HEK293 (cell line): ENCODE measurements at regions not wholly inside any gene's neighbourhood (a gene's known extent, or its start where the extent isn't known, plus 50 kb on each side); places are given as distances from the start of the nearest gene placed in this dataset.

Experiments used
- CTCF ChIA-PET: fragments of 350-600 bp; formaldehyde crosslinking; extraction: SDS; loops from one replicate; lab custom pipeline; 2021; ENCODE audit warnings: antibody characterized with exemption; lab: Yijun Ruan, JAX
- POLR2A ChIA-PET: fragments of 300-600 bp; formaldehyde crosslinking; extraction: SDS; loops from one replicate; lab custom pipeline; 2020; ENCODE audit warnings: antibody characterized with exemption, inconsistent platforms; lab: Yijun Ruan, JAX
- H3K27ac ChIP-seq: fragments of 200-500 bp; sonication (Bioruptor generic); 2 replicates; pipeline ENCODE4 v1.5.1; 2014; ENCODE audit warnings: low read depth, low read length, control low read depth, inconsistent platforms; ENCODE audit errors: extremely low read depth
- H3K36me3 ChIP-seq, 2 experiments: fragments of 200-500 bp in 1 of 2; sonication (Bioruptor generic) in 1 of 2; 1 replicate in 1 of 2; 2 replicates in 1 of 2; pipeline ENCODE4 v1.5.1; 2014 to 2017; ENCODE audit warnings: inconsistent platforms in 2 of 2, low read length in 2 of 2; ENCODE audit not compliant: control insufficient read depth in 2 of 2, insufficient read depth in 1 of 2
- H3K4me1 ChIP-seq: fragments of 200-500 bp; sonication (Bioruptor generic); 2 replicates; pipeline ENCODE4 v1.5.1; 2014; ENCODE audit warnings: mild to moderate bottlenecking, low read length, inconsistent platforms; ENCODE audit not compliant: control insufficient read depth, insufficient read depth
- H3K4me3 ChIP-seq: 2 replicates; pipeline ENCODE4 v1.5.1; 2011; ENCODE audit warnings: low read depth, mild to moderate bottlenecking, control low read depth, low read length, moderate library complexity
- H3K9me3 ChIP-seq: fragments of 200-500 bp; sonication (Bioruptor generic); 2 replicates; pipeline ENCODE4 v1.5.1; 2014; ENCODE audit warnings: low read depth, low read length, inconsistent platforms; ENCODE audit not compliant: control insufficient read depth, insufficient read depth
- PRDM10 ChIP-seq: fragments of 450-650 bp; formaldehyde crosslinking; IDR thresholded peaks from 2 replicates; pipeline ENCODE4 v1.5.1; 2016; ENCODE audit warnings: missing biosample characterization, missing genetic modification characterization
- ZBTB7A ChIP-seq: fragments of 450-650 bp; formaldehyde crosslinking; IDR thresholded peaks from 2 replicates; pipeline ENCODE4 v1.5.1; 2016; ENCODE audit warnings: low read depth, missing biosample characterization, missing genetic modification characterization
- ZNF112 ChIP-seq: fragments of 450-650 bp; formaldehyde crosslinking; IDR thresholded peaks from 2 replicates; pipeline ENCODE4 v1.5.0; 2017; ENCODE audit warnings: missing biosample characterization, missing genetic modification characterization
- ZNF133 ChIP-seq: fragments of 450-650 bp; formaldehyde crosslinking; IDR thresholded peaks from 2 replicates; pipeline ENCODE4 v1.5.1; 2016; ENCODE audit warnings: missing biosample characterization, missing genetic modification characterization
- ZNF140 ChIP-seq: fragments of 450-650 bp; formaldehyde crosslinking; IDR thresholded peaks from 2 replicates; pipeline ENCODE4 v1.5.1; 2016; ENCODE audit warnings: missing biosample characterization, missing genetic modification characterization
- ZNF146 ChIP-seq: fragments of 450-650 bp; formaldehyde crosslinking; IDR thresholded peaks from 2 replicates; pipeline ENCODE4 v1.5.1; 2016; ENCODE audit warnings: missing biosample characterization, missing genetic modification characterization
- ZNF155 ChIP-seq: fragments of 450-650 bp; formaldehyde crosslinking; IDR thresholded peaks from 2 replicates; pipeline ENCODE4 v1.5.1; 2016; ENCODE audit warnings: missing biosample characterization, missing genetic modification characterization
- ZNF202 ChIP-seq: fragments of 450-650 bp; formaldehyde crosslinking; IDR thresholded peaks from 2 replicates; pipeline ENCODE4 v1.5.1; 2016; ENCODE audit warnings: missing biosample characterization, missing genetic modification characterization, borderline replicate concordance
- ZNF280D ChIP-seq: fragments of 450-650 bp; formaldehyde crosslinking; IDR thresholded peaks from 2 replicates; pipeline ENCODE4 v1.5.1; 2016; ENCODE audit warnings: missing biosample characterization, missing genetic modification characterization
- ZNF398 ChIP-seq: fragments of 450-650 bp; formaldehyde crosslinking; IDR thresholded peaks from 2 replicates; pipeline ENCODE4 v1.5.1; 2017; ENCODE audit warnings: missing biosample characterization, missing genetic modification characterization
- ZNF423 ChIP-seq: fragments of 450-650 bp; formaldehyde crosslinking; IDR thresholded peaks from 2 replicates; pipeline ENCODE4 v1.5.1; 2016; ENCODE audit warnings: missing biosample characterization, missing genetic modification characterization
- ZNF449 ChIP-seq: fragments of 450-650 bp; formaldehyde crosslinking; IDR thresholded peaks from 2 replicates; pipeline ENCODE4 v1.5.1; 2017; ENCODE audit warnings: missing biosample characterization, mild to moderate bottlenecking, missing genetic modification characterization, moderate library complexity
- ZNF549 ChIP-seq: fragments of 450-650 bp; IDR thresholded peaks from 2 replicates; pipeline ENCODE4 v1.5.1; 2018; ENCODE audit warnings: missing biosample characterization, missing genetic modification characterization, mild to moderate bottlenecking, inconsistent platforms, moderate library complexity
- ZNF555 ChIP-seq: fragments of 450-650 bp; formaldehyde crosslinking; conservative IDR thresholded peaks from 2 replicates; pipeline ENCODE4 v1.5.1; 2017; ENCODE audit warnings: missing biosample characterization, mild to moderate bottlenecking, missing genetic modification characterization, inconsistent platforms
- ZNF585B ChIP-seq: fragments of 450-650 bp; formaldehyde crosslinking; IDR thresholded peaks from 2 replicates; pipeline ENCODE4 v1.5.1; 2016; ENCODE audit warnings: missing biosample characterization, missing genetic modification characterization
- ZNF658 ChIP-seq: fragments of 450-650 bp; formaldehyde crosslinking; IDR thresholded peaks from 2 replicates; pipeline ENCODE4; 2016; ENCODE audit warnings: missing biosample characterization, missing genetic modification characterization
- ZNF664 ChIP-seq: fragments of 450-650 bp; formaldehyde crosslinking; IDR thresholded peaks from 2 replicates; pipeline ENCODE4 v1.5.1; 2016; ENCODE audit warnings: missing biosample characterization, missing genetic modification characterization
- ZNF704 ChIP-seq: fragments of 450-650 bp; formaldehyde crosslinking; IDR thresholded peaks from 2 replicates; pipeline ENCODE4 v1.5.1; 2016; ENCODE audit warnings: missing biosample characterization, missing genetic modification characterization
- ZNF785 ChIP-seq: fragments of 450-650 bp; formaldehyde crosslinking; IDR thresholded peaks from 2 replicates; pipeline ENCODE4 v1.5.1; 2016; ENCODE audit warnings: missing biosample characterization, missing genetic modification characterization

GRCh38 chr14:22382955-22383354 is 206.1 kb downstream of the DAD1 start:
- ChIA-PET CTCF (interaction anchor here (1.6 to 4.1 kb wide), 3 partner anchors 63 to 189 kb away, joined by 6 to 18 read pairs (median 15); no protein-coding TSS in a partner anchor), POLR2A (no interaction called here)
- no peak overlapping the region for H3K4me3 ChIP-seq
- H3K27ac ChIP-seq, result no peak overlapping the region
- no peaks in the 10 kb centered on the region for H3K9me3 ChIP-seq
- TF ChIP-seq ZNF140 (tag by site-specific recombination) (no peak), ZNF112 (no peak), ZBTB7A (tag by site-specific recombination) (no peak), ZNF133 (tag by site-specific recombination) (no peak), PRDM10 (tag by site-specific recombination) (no peak)
- no peaks in the 10 kb centered on the region for H3K4me1 ChIP-seq
- no peaks in the 10 kb centered on the region for H3K36me3 ChIP-seq

GRCh38 chr14:22382395-22382794 is 206.6 kb downstream of the DAD1 start:
- no peak for TF ChIP-seq ZNF664
- no peak for TF ChIP-seq ZNF146 (tag by site-specific recombination)
- TF ChIP-seq ZNF585B, result no peak
- Histone ChIP-seq H3K9me3 (no peaks in the 10 kb centered on the region), H3K4me1 (no peaks in the 10 kb centered on the region), H3K36me3 (no peaks in the 10 kb centered on the region), H3K27ac (no peak overlapping the region), H3K4me3 (no peak overlapping the region)
- ChIA-PET POLR2A (no interaction called here), CTCF (interaction anchor here (1.2 to 4.1 kb wide), 3 partner anchors 63 to 219 kb away, joined by 3 to 18 read pairs (median 15); no protein-coding TSS in a partner anchor)

- no peaks in the 10 kb centered on the region for H3K9me3 ChIP-seq
- H3K27ac ChIP-seq, result no peak overlapping the region
- ChIA-PET CTCF (interaction anchor here (0.6 to 4.1 kb wide), 6 partner anchors 62 to 218 kb away, joined by 3 to 18 read pairs (median 4); no protein-coding TSS in a partner anchor), POLR2A (no interaction called here)
- H3K4me3 ChIP-seq, result no peak overlapping the region
- H3K36me3 ChIP-seq, result no peaks in the 10 kb centered on the region
- no peak for TF ChIP-seq ZNF423
- no peak for TF ChIP-seq ZNF704 (tag by site-specific recombination)
- TF ChIP-seq ZNF555 (tag by site-specific recombination), result no peak
- no peak for TF ChIP-seq ZNF449 (tag by site-specific recombination)
- no peak for TF ChIP-seq ZNF658 (tag by site-specific recombination)
- no peak for TF ChIP-seq ZNF280D (tag by site-specific recombination)
- TF ChIP-seq ZNF549 (tag by site-specific recombination), result no peak
- TF ChIP-seq ZNF155, result no peak
- no peak for TF ChIP-seq ZNF785 (tag by site-specific recombination)
- no peak for TF ChIP-seq ZNF398
- no peak for TF ChIP-seq ZNF202 (tag by site-specific recombination)
- H3K4me1 ChIP-seq, result no peaks in the 10 kb centered on the region
These were observed 207.3 kb downstream of the DAD1 start for GRCh38 chr14:22381766-22382165.
